Erythroblast (primary cell): ENCODE measurements at regions not wholly inside any gene's neighbourhood (a gene's known extent, or its start where the extent isn't known, plus 50 kb on each side); places are given as distances from the start of the nearest gene placed in this dataset.

Experiments used
- DNase-seq, 2 experiments: peaks; one replicate each; lab custom pipeline; 2025; lab: John Stamatoyannopoulos, UW
- GATA1 ChIP-seq: IDR thresholded peaks from 2 replicates; pipeline ENCODE4 v1.6.1; 2011; ENCODE audit warnings: low read depth, mild to moderate bottlenecking, control low read depth, low read length, moderate library complexity
- POLR2A ChIP-seq: IDR thresholded peaks from 2 replicates; pipeline ENCODE4 v1.6.1; 2011; ENCODE audit warnings: mild to moderate bottlenecking, low read length

DNA sequence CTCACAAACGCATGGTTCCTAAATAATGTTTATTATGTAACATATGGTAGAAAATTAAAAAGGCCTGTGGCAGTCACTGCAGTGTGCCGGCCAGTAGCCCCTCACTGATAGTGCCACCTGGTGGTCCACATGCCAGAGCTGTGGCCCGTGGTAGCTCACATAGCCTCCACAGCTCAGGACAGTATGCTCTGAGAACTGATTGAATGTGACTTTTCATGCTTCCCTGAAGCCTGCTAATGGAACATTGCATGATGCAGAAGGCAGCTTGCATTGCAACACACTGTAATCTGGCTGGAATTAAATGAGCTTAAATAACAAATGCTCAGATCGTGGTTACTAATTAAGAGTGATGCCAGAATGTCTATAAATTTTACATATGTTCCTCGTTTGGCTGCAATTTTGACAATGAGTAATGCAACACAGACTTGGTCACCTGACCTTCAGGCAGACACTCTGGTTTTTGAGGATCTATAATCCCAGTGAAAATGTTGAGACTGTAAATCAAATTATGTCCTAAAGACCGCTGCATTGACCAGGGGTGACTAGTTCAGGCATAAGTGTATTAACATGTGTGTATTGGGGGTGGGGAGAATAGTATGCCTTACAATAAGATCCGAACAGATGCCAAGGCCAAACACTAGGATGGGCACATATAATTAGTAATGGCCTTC is 566.4 kb downstream of the METTL15 start:
- peak in 1 of 2 experiments; percentile 11 for DNase-seq
- TF ChIP-seq GATA1 = no peak

DNA sequence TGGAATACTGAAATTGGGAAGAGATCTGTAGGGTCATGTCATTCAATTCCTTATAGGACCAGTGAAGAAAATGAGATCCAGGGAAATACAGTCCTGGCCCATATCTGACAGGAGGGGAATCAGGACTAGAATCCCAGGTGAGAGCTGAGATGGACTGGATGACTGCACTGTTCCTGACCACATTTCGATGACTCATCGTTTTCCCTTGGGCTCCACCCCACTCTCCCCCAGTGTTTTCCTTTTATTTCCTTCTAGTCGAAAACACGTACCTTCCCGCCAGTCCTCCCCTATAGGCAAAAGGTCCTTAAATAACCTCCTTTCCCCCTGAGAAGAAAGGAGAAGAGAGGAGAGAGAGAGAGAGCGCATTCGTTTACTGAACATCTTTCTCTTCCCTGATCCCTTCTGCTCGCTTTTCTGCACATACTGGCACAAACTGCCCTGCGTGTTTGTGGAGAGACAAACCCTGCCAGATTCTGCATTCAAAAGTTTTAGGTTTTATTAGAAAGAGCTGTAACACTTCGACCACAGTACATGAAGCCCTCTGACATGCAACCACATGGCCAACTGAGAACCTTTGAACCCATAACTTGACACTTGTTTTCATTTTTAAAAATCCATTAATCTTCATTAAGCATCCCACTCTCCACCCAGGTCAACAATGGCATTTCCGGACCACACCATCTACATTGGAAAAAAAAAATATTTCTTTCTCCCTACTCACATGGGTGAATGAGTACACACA is 565.7 kb downstream of the METTL15 start:
- TF ChIP-seq POLR2A (no peak), GATA1 (no peak)
- no peak for DNase-seq

DNA sequence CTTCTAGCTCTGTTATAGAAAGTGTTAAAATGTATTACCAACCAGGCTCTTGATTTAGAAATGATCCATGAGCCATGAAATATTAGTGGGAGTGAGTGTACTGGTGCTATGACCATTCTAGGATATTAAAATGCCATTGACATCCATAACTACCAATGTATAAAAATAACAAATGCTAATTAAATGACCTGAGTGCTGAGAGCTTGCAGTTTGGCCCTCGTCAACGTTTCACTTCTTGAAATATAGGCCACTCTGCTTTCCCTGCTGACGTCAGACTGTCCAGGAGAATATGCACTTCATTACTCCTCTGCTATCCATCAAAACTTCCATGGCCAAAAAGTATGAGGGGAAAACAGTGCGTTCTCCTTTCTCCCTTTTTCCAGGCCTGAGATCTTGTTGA is 563.1 kb downstream of the METTL15 start:
- no peak for DNase-seq
- TF ChIP-seq POLR2A = no peak
- no peak for TF ChIP-seq GATA1

DNA sequence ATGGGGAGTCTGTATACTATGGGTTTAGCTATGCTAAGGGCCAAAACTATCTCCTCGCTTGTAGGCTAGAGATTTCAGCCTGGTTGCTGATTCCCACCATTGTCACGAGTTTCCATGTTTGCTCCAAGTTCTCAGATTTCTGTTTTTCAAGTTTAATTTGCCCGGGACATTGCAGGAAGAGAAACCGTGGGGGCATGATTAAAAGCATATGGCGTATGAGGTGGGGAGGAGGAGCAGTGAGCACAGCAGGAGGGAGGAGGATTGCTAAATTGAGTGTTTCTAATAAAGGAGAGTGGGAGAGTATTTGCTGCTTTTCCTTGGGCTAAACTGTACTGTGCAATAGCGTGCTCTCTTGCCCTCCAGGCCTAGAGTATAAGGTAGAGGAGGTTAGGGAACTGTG is 558.4 kb downstream of the METTL15 start:
- DNase-seq = no peak
- TF ChIP-seq GATA1 (no peak), POLR2A (no peak)

DNA sequence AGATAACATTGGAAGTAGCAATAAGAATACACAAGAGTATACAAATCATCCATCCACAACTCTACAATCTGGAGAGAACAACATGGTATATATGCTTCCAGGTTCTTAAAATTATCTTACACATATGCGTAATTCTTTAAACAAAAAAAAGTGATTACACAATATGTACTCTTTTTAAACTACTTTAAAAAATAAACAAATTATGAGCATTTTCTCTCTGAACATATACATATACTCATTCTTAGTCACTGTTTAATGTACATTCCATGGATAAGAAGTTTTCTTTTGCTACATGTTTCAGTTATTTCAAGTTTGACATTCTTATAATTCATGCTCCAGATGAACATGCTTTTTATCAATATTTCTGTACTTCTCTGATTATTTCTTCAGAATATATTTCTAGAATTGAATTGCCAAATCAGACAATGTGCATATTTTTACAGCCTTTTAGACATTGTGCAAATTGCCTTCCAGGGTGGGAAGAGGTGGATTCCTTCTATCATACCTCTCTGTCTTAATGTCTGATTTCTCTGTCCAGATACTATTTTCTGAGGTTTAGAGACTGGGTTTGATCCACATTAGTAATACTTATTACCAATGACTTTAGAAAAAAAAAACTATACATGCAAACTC is 551.6 kb downstream of the METTL15 start:
- DNase-seq = no peak
- TF ChIP-seq GATA1 (no peak), POLR2A (no peak)

DNA sequence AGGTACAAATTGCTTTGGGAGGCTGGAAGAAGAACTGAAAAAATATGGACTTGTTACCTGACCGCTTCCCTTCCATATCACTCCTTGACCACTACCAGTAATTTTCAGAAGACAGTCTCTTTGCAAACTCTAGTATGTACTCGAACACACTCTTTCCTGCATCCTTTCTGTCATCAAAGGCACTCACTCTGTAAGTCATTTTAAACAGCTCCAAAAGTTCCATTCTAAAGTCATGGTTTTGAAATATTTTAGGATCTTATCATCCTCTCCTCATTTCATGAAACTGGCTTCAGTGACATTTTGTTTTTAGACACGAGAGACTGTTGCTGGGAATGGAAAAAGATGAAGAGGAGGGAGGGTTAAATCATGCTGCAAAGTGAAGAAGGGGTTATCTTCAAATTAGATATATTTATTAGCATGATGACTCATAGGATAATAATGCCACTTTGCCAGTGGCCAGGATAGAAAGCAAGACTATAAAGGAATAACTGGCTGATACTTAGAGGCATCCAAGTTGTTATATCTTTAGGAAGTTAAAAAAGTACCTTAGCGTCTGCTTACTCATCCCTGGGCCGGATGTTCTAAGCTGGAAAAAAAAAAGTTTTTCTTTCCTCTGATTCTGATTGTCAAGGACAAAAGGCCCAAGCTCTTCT is 549.3 kb downstream of the METTL15 start:
- no peak for DNase-seq
- TF ChIP-seq POLR2A (no peak), GATA1 (no peak)

DNA sequence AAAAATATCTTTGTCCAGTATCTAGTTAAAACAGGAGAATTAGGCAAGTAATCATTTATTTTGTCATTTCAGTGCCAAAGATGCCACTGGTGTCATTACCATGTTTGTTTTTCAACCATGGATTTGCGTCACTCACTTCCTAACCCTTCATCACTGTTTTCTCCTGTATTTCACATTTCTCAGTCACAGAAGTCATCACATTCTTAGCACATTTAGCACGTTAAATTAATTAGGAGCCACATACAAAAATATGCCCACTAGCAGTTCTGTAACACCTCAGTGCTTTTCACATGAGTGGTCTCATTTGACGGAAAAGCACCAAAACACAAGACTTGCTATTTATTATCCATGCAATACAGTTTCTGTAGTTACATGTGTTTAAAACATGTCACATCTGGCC is 546.0 kb downstream of the METTL15 start:
- TF ChIP-seq GATA1 (no peak), POLR2A (no peak)
- no peak for DNase-seq

DNA sequence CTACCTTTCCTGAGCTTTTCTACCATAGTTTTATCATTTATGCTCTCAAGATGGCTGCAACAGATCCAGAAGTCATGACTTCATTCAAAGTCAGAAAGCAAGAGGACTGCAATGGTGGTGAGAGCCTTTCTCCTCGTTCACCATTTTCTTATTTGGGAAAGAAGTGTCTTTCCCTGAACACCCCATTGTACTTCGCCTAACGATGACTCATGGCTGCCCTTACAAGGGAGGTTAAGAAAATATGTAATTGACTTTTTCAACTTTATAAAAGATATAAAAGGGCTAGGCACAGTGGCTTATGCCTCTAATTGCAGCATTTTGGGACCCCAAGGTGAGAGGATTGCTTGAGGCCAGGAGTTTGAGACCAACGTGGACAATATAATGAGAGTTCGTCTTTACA is 541.7 kb downstream of the METTL15 start:
- DNase-seq = no peak
- no peak for TF ChIP-seq GATA1
- no peak for TF ChIP-seq POLR2A

DNA sequence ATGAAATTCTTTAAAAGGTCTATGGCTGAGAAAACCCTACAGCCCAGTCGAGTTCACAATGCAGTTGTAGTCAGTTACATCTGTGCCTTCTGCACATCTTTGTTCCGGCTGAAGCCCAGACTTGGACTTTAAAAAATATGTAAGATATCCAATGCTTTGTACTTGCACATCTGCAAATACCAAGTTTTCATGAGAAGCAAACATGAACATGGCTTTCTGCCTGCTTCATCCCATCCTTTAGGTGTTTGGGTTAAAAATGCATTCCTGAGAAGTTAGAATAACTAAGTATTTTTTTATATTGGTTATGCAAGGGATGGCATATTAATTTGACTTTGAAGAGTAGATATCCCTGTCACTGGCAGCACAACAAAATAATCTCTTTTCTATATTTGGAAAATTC is 528.4 kb downstream of the METTL15 start:
- TF ChIP-seq GATA1 (no peak), POLR2A (no peak)
- DNase-seq = no peak

DNA sequence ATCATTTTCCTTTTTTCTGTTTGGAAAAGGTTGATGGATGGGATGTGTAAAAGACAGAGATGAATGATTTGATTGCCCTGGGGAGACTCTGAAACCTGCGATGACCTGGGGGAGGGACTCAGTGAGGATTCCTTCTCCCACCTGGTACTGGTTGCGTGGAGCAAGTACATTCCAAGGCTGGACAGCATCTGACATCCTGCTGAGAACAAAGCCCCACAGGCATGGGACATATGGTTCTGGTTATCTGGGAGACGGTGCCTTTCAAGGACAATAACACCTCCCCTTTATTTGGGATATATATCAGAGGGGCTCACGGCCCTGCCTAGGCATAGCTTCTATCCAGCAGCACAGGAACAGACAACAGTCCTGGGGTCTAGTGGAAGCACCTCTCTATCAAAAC is 527.8 kb downstream of the METTL15 start:
- DNase-seq = no peak
- TF ChIP-seq GATA1 (no peak), POLR2A (no peak)

DNA sequence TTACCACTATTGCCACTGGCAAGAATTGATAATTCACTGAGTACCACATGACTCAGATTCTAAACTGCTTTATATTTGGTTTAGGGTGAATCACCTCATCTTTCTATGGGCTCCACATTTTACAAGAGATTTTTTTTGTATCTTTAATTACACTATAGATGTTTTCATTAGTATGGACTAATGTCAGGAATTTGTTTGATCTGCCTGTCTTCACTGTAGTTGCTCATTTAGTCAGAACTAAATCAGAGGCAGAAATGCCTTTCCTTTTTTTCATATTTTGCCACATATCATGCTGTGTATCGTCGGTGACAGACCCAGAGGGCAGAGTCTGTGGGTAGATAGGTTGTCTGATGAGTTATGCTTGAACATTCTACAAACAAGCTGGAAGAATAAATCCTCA is 524.1 kb downstream of the METTL15 start:
- no peak for TF ChIP-seq POLR2A
- TF ChIP-seq GATA1 = no peak
- DNase-seq = no peak

DNA sequence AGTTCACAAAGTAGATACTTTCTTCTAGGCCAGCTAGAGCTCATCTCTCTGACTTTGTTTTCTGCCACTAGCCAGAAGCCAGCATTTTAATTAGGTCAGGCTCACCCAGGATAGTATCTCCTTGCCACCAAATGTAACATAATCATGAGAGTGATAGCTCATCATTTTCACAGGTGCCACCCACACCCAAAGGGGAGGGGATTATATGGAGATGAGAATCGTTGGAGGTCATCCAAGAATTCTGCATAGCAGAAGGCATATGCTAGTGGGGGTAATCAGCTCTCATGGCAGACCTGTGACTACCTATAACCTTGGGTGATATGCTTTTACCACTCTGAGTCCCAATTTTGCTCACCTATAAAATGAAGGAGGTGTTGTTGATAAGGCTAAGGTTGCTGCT is 523.0 kb downstream of the METTL15 start:
- TF ChIP-seq POLR2A = no peak
- no peak for TF ChIP-seq GATA1
- no peak for DNase-seq

DNA sequence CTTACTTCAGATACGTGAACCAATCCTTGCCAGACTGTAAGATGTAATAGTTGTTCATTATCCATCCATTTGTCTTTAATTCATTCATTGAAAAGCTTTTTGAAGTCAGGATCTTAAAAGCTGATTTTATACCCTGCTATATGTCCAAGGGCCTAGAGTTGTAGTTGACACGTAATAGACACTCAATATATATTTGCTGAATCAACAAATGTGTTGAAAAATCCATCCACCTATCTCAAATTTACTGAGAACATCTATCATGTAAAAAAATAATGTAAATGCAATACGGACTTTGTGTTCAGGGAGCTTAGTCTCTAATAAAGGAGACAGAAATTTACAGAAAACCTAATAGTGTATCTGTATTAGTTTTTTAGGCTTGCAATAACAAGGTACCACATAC is 521.0 kb downstream of the METTL15 start:
- TF ChIP-seq GATA1 (no peak), POLR2A (no peak)
- no peak for DNase-seq

DNA sequence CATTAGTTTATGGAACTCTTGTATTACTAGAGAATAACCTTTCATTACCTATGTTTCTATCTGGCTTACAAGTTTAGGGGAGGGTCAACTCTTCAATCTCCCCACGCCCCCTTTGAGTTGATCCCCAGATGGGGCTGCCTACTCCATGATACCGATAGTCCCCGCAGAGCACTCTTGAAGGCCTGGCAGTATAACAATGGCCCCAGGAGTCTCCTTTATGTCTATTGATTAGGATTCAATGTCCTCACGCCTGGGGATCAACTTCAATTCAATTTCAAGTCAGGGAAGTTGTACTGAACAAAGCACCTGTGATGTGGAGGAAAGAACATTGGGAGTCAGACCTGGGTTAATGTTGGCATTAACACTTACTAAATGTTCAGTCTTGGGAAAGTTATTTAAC is 520.2 kb downstream of the METTL15 start:
- TF ChIP-seq GATA1 (no peak), POLR2A (no peak)
- no peak for DNase-seq
